ENCODE measurements at regions not wholly inside any gene's neighbourhood (a gene's known extent, or its start where the extent isn't known, plus 50 kb on each side); places are given as distances from the start of the nearest gene placed in this dataset.

DNA sequence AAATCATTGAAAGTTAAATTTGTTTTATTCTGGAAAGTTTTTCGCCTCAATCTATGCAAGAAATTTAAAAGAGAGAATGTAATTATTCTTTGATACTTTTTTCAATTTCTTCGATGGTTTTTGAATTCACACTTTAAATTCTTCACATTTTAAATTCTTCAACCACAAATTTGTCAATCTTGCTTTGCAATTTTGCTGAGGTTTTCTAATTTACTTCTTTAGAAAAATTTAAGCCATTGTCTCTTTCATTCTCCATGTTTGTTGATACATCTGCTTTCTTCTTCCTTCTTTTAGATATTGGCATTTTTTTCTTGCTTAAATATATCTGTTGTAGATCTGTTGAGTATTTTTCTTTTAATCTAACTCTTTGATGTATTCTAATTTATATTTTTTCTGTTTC lies 301.9 kb upstream of the DSEL start:
- no TSS peak for BruUV-seq (replicated peaks)
- CTCF ChIA-PET = no interaction called here
- intact Hi-C loops (cut with micrococcal nuclease; ENCODE audit: unreplicated experiment) (no loop called here), in situ Hi-C loops (cut with HindIII; ENCODE audit: low pct_unique_long_range_greater_than_20kb, low sequenced_read_pairs) (no loop called here)
- ATAC-seq (no peak), DNase-seq (ENCODE audit: low read depth, low spot score) (no peak)
- H3K4me1 ChIP-seq (ENCODE audit: control insufficient read depth, insufficient read depth, low read length) = no peaks in the 10 kb centered on the region
- H3K27ac ChIP-seq (ENCODE audit: low read length) = no peak overlapping the region
- POLR2A ChIA-PET = no interaction called here
- no peaks in the 10 kb centered on the region for H3K27me3 ChIP-seq (ENCODE audit: control insufficient read depth, insufficient read depth, low read length)
- no peak overlapping the region for H3K4me3 ChIP-seq (ENCODE audit: low read depth in 2 of 2, low read length in 2 of 2)
- TF ChIP-seq, protein P1, sequence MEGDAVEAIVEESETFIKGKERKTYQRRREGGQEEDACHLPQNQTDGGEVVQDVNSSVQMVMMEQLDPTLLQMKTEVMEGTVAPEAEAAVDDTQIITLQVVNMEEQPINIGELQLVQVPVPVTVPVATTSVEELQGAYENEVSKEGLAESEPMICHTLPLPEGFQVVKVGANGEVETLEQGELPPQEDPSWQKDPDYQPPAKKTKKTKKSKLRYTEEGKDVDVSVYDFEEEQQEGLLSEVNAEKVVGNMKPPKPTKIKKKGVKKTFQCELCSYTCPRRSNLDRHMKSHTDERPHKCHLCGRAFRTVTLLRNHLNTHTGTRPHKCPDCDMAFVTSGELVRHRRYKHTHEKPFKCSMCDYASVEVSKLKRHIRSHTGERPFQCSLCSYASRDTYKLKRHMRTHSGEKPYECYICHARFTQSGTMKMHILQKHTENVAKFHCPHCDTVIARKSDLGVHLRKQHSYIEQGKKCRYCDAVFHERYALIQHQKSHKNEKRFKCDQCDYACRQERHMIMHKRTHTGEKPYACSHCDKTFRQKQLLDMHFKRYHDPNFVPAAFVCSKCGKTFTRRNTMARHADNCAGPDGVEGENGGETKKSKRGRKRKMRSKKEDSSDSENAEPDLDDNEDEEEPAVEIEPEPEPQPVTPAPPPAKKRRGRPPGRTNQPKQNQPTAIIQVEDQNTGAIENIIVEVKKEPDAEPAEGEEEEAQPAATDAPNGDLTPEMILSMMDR (IDR thresholded peaks at IDR 0.05) = no peak
- TF ChIP-seq, protein P2, sequence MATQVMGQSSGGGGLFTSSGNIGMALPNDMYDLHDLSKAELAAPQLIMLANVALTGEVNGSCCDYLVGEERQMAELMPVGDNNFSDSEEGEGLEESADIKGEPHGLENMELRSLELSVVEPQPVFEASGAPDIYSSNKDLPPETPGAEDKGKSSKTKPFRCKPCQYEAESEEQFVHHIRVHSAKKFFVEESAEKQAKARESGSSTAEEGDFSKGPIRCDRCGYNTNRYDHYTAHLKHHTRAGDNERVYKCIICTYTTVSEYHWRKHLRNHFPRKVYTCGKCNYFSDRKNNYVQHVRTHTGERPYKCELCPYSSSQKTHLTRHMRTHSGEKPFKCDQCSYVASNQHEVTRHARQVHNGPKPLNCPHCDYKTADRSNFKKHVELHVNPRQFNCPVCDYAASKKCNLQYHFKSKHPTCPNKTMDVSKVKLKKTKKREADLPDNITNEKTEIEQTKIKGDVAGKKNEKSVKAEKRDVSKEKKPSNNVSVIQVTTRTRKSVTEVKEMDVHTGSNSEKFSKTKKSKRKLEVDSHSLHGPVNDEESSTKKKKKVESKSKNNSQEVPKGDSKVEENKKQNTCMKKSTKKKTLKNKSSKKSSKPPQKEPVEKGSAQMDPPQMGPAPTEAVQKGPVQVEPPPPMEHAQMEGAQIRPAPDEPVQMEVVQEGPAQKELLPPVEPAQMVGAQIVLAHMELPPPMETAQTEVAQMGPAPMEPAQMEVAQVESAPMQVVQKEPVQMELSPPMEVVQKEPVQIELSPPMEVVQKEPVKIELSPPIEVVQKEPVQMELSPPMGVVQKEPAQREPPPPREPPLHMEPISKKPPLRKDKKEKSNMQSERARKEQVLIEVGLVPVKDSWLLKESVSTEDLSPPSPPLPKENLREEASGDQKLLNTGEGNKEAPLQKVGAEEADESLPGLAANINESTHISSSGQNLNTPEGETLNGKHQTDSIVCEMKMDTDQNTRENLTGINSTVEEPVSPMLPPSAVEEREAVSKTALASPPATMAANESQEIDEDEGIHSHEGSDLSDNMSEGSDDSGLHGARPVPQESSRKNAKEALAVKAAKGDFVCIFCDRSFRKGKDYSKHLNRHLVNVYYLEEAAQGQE (IDR thresholded peaks at IDR 0.05; ENCODE audit: insufficient read depth in 1 of 2, low read depth in 2 of 2, low read length in 1 of 2) = no peak
- TF ChIP-seq SIN3A (IDR thresholded peaks at IDR 0.05; ENCODE audit: borderline replicate concordance, insufficient read depth, low read depth, low read length) (no peak), POLR2AphosphoS5 (IDR thresholded peaks at IDR 0.05; ENCODE audit: low read depth, low read length) (no peak), TCF7L2 (IDR thresholded peaks at IDR 0.05; ENCODE audit: low read depth, low read length) (no peak)
- no peaks in the 10 kb centered on the region for H3K36me3 ChIP-seq (ENCODE audit: control insufficient read depth, insufficient read depth, low read length)
- H3K9me3 ChIP-seq (ENCODE audit: control insufficient read depth, insufficient read depth, low read depth, low read length) = no peaks in the 10 kb centered on the region

DNA sequence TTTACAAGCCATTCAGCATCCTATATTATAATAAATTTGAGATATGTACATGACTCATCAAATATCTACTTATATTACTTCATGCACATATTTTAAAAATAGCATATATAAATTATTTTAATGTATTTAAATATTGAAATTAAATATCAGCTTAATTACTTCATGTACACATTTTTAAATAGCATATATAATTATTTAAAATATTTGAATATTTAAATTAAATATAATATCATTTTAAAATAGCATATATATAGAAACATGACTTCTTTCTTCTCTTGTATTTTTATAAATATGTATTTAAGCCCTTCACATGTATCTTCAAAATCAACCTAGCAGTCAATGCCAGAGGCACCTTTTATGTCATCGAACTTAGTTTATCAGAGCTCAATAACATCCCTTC lies 298.8 kb upstream of the DSEL start:
- no peak for DNase-seq (ENCODE audit: low read depth, low spot score)
- Histone ChIP-seq H3K27ac (ENCODE audit: low read length) (no peak overlapping the region), H3K27me3 (ENCODE audit: control insufficient read depth, insufficient read depth, low read length) (no peaks in the 10 kb centered on the region), H3K4me3 (ENCODE audit: low read depth in 2 of 2, low read length in 2 of 2) (no peak overlapping the region), H3K4me1 (ENCODE audit: control insufficient read depth, insufficient read depth, low read length) (no peaks in the 10 kb centered on the region), H3K36me3 (ENCODE audit: control insufficient read depth, insufficient read depth, low read length) (no peaks in the 10 kb centered on the region), H3K9me3 (ENCODE audit: control insufficient read depth, insufficient read depth, low read depth, low read length) (no peaks in the 10 kb centered on the region)
- TF ChIP-seq, protein P1 (IDR thresholded peaks at IDR 0.05) = no peak
- TF ChIP-seq SIN3A (IDR thresholded peaks at IDR 0.05; ENCODE audit: borderline replicate concordance, insufficient read depth, low read depth, low read length) (no peak), POLR2AphosphoS5 (IDR thresholded peaks at IDR 0.05; ENCODE audit: low read depth, low read length) (no peak), TCF7L2 (IDR thresholded peaks at IDR 0.05; ENCODE audit: low read depth, low read length) (no peak)
- TF ChIP-seq, protein P2 (IDR thresholded peaks at IDR 0.05; ENCODE audit: insufficient read depth in 1 of 2, low read depth in 2 of 2, low read length in 1 of 2) = no peak
- no TSS peak for BruUV-seq (replicated peaks)
- ChIA-PET POLR2A (no interaction called here), CTCF (no interaction called here)
- no peak for ATAC-seq
- in situ Hi-C loops (cut with HindIII; ENCODE audit: low pct_unique_long_range_greater_than_20kb, low sequenced_read_pairs) = no loop called here
- intact Hi-C loops (cut with micrococcal nuclease; ENCODE audit: unreplicated experiment) = no loop called here
